SK-N-SH (cell line): ENCODE measurements at regions not wholly inside any gene's neighbourhood (a gene's known extent, or its start where the extent isn't known, plus 50 kb on each side); places are given as distances from the start of the nearest gene placed in this dataset.

ENCODE experiments used
- CTCF ChIA-PET: fragments of 300-600, 350-600 bp; formaldehyde crosslinking; extraction: SDS; loops from one replicate; lab custom pipeline; 2021; lab: Yijun Ruan, JAX
- POLR2A ChIA-PET: fragments of 350-600 bp; sonication (Branson Sonifier 250); formaldehyde crosslinking; extraction: SDS; loops from one replicate; lab custom pipeline; 2020; ENCODE audit warnings: antibody characterized with exemption, inconsistent platforms; lab: Yijun Ruan, JAX
- DNase-seq: peaks from one replicate; pipeline ENCODE4 v3.0.0; 2012
- H2AFZ ChIP-seq: fragments of 200-600 bp; sonication (generic); 2 replicates; pipeline ENCODE4 v1.8.1; 2016; ENCODE audit warnings: antibody characterized with exemption, mild to moderate bottlenecking, low read depth
- H3F3A ChIP-seq: fragments of 200-600 bp; sonication (generic); replicated peaks from 2 replicates; pipeline ENCODE3; 2016; ENCODE audit warnings: antibody characterized with exemption, mild to moderate bottlenecking; ENCODE audit not compliant: insufficient read depth
- H3K27ac ChIP-seq, 2 experiments: fragments of 200-500 bp in 1 of 2; fragments of 200-600 bp in 1 of 2; sonication (Bioruptor generic) in 1 of 2; sonication (generic), shearing (Covaris generic) in 1 of 2; 2 replicates each; pipeline versions ENCODE4 v1.5.1 to v1.6.1; 2014 to 2016; ENCODE audit warnings: low read depth in 2 of 2, inconsistent platforms in 1 of 2, low read length in 1 of 2, mild to moderate bottlenecking in 1 of 2, mixed read lengths in 1 of 2
- H3K27me3 ChIP-seq: fragments of 200-600 bp; sonication (generic), shearing (Covaris generic); 2 replicates; pipeline ENCODE4 v1.6.1; 2016; ENCODE audit warnings: mixed run types; ENCODE audit not compliant: insufficient read depth
- H3K36me3 ChIP-seq, 2 experiments: fragments of 200-500 bp in 1 of 2; fragments of 200-600 bp in 1 of 2; sonication (Bioruptor generic) in 1 of 2; sonication (generic) in 1 of 2; replicated peaks in 1 of 2; 2 replicates each; pipeline versions ENCODE3 to v1.5.1; 2014 to 2016; ENCODE audit warnings: low read length in 1 of 2, mild to moderate bottlenecking in 1 of 2; ENCODE audit not compliant: insufficient read depth in 2 of 2, control insufficient read depth in 1 of 2
- H3K4me1 ChIP-seq, 2 experiments: fragments of 200-500 bp in 1 of 2; fragments of 200-600 bp in 1 of 2; sonication (Bioruptor generic) in 1 of 2; sonication (generic), shearing (Covaris generic) in 1 of 2; 2 replicates each; pipeline versions ENCODE4 v1.5.1 to v1.6.1; 2014 to 2016; ENCODE audit warnings: low read depth in 1 of 2, low read length in 1 of 2, mixed run types in 1 of 2; ENCODE audit not compliant: insufficient read depth in 2 of 2, control insufficient read depth in 1 of 2
- H3K4me2 ChIP-seq: fragments of 200-600 bp; sonication (generic), shearing (Covaris generic); 2 replicates; pipeline ENCODE4 v1.6.1; 2017; ENCODE audit warnings: mixed run types
- H3K4me3 ChIP-seq, 2 experiments: fragments of 200-500 bp in 1 of 2; fragments of 200-600 bp in 1 of 2; sonication (Bioruptor generic) in 1 of 2; sonication (generic), shearing (Covaris generic) in 1 of 2; 2 replicates each; pipeline versions ENCODE4 v1.5.1 to v1.8.1; 2014 to 2016; ENCODE audit warnings: low read depth in 2 of 2, inconsistent platforms in 1 of 2, low read length in 1 of 2, mild to moderate bottlenecking in 1 of 2, mixed read lengths in 1 of 2, moderate library complexity in 1 of 2
- H3K79me2 ChIP-seq: fragments of 200-600 bp; sonication (generic); 2 replicates; pipeline ENCODE4 v1.8.1; 2017; ENCODE audit warnings: mild to moderate bottlenecking; ENCODE audit not compliant: insufficient read depth
- H3K9ac ChIP-seq: fragments of 200-600 bp; sonication (generic); 2 replicates; pipeline ENCODE4 v1.6.1; 2017; ENCODE audit warnings: mixed run types
- H3K9me2 ChIP-seq: fragments of 200-600 bp; sonication (generic); 2 replicates; pipeline ENCODE4 v1.6.1; 2017; ENCODE audit warnings: mixed run types
- H3K9me3 ChIP-seq: fragments of 200-600 bp; sonication (generic); 2 replicates; pipeline ENCODE4 v1.6.1; 2017; ENCODE audit warnings: mixed run types, mild to moderate bottlenecking, moderate library complexity
- H4K20me1 ChIP-seq: fragments of 200-600 bp; sonication (generic); 2 replicates; pipeline ENCODE4 v1.6.1; 2017; ENCODE audit warnings: mild to moderate bottlenecking, mixed run types; ENCODE audit not compliant: insufficient read depth
- CHD2 ChIP-seq: fragments of 150-350 bp; IDR thresholded peaks from 2 replicates; pipeline ENCODE4 v1.6.1; 2018; ENCODE audit warnings: low read length; ENCODE audit not compliant: partially characterized antibody
- CTCF ChIP-seq: fragments of 200-600 bp; sonication (generic); IDR thresholded peaks from 2 replicates; pipeline ENCODE4 v1.6.1; 2017; ENCODE audit warnings: antibody characterized with exemption, mild to moderate bottlenecking, moderate library complexity
- EP300 ChIP-seq, 2 experiments: IDR thresholded peaks; 2 replicates each; pipeline versions ENCODE4 v1.4.0 to v1.6.1; 2012; ENCODE audit warnings: borderline replicate concordance in 1 of 2, low read depth in 1 of 2, low read length in 1 of 2
- FOSL2 ChIP-seq: IDR thresholded peaks from 2 replicates; pipeline ENCODE4 v1.4.0; 2012; ENCODE audit warnings: low read depth, mild to moderate bottlenecking, moderate library complexity, borderline replicate concordance
- GATA2 ChIP-seq: sonication (generic); formaldehyde crosslinking; IDR thresholded peaks from 2 replicates; pipeline ENCODE4 v1.5.0; 2020; ENCODE audit warnings: mild to moderate bottlenecking, missing genetic modification reagents
- IRF3 ChIP-seq: fragments of 150-350 bp; IDR thresholded peaks from 2 replicates; pipeline ENCODE4 v1.6.1; 2016; ENCODE audit warnings: mild to moderate bottlenecking, low read depth, low read length
- MEF2A ChIP-seq: IDR thresholded peaks from 2 replicates; pipeline ENCODE4 v1.4.0; 2012; ENCODE audit warnings: low read depth, borderline replicate concordance
- MXI1 ChIP-seq: IDR thresholded peaks from 2 replicates; pipeline ENCODE4 v1.6.1; 2012; ENCODE audit warnings: mild to moderate bottlenecking, low read depth, low read length, improper control_type of control experiment
- NRF1 ChIP-seq: IDR thresholded peaks from 2 replicates; pipeline ENCODE4 v1.6.1; 2012; ENCODE audit warnings: low read depth, mild to moderate bottlenecking, low read length
- RAD21 ChIP-seq: IDR thresholded peaks from 2 replicates; pipeline ENCODE4 v1.6.1; 2012; ENCODE audit warnings: mild to moderate bottlenecking, low read length
- RCOR1 ChIP-seq: fragments of 150-350 bp; IDR thresholded peaks from 2 replicates; pipeline ENCODE4 v1.6.1; 2017; ENCODE audit warnings: antibody characterized with exemption, low read length
- REST ChIP-seq: IDR thresholded peaks from 2 replicates; pipeline ENCODE4 v1.6.1; 2012; ENCODE audit warnings: mild to moderate bottlenecking, low read depth, low read length, moderate library complexity
- RXRA ChIP-seq: IDR thresholded peaks from 2 replicates; pipeline ENCODE4 v1.4.0; 2012; ENCODE audit warnings: low read depth, mild to moderate bottlenecking, borderline replicate concordance
- SIN3A ChIP-seq: IDR thresholded peaks from 2 replicates; pipeline ENCODE4 v1.6.1; 2012; ENCODE audit warnings: low read depth, mild to moderate bottlenecking, low read length, moderate library complexity, borderline replicate concordance
- TCF12 ChIP-seq: IDR thresholded peaks from 2 replicates; pipeline ENCODE4 v1.4.0; 2012
- TEAD4 ChIP-seq: IDR thresholded peaks from 2 replicates; pipeline ENCODE4 v1.4.0; 2012; ENCODE audit warnings: mild to moderate bottlenecking, borderline replicate concordance; ENCODE audit not compliant: insufficient read depth
- USF1 ChIP-seq: IDR thresholded peaks from 2 replicates; pipeline ENCODE4 v1.4.0; 2012; ENCODE audit warnings: low read depth, borderline replicate concordance
- YY1 ChIP-seq: IDR thresholded peaks from 2 replicates; pipeline ENCODE4 v1.4.0; 2012; ENCODE audit warnings: low read depth, mild to moderate bottlenecking
- ZBTB33 ChIP-seq: IDR thresholded peaks from 2 replicates; pipeline ENCODE4 v1.4.0; 2012; ENCODE audit warnings: low read depth, borderline replicate concordance
- WGBS: methylation state at CpG from one replicate; pipeline ENCODE4 v1.1.6; 2017; ENCODE audit warnings: low lambda C conversion rate; 5-methylcytosine and 5-hydroxymethylcytosine counted together

GRCh38 chr1:217275655-217276398, 355.1 kb downstream of the GPATCH2 start (continued):
- TF ChIP-seq MEF2A: 0 out of 2 replicates have a peak, but pooled peaks have one; percentile 12
- TF ChIP-seq, all 33 proteins: peak for 9

GRCh38 chr1:217274927-217275654, 355.8 kb downstream of the GPATCH2 start:
- peak overlapping the region; percentile 81 to 97; a peak in 3 of 4 replicates for H3K27ac ChIP-seq
- peak overlapping the region; percentile 67; the same call in 1 of the 2 replicates for H2AFZ ChIP-seq
- peaks cover 11 to 13% of the 10 kb centered on the region in 2 experiments; a peak in 2 of 4 replicates for H3K4me1 ChIP-seq
- CTCF ChIA-PET: no interaction called here
- H3K79me2 ChIP-seq: no peaks in the 10 kb centered on the region
- no peaks in the 10 kb centered on the region for H3K9me2 ChIP-seq
- H3K9ac ChIP-seq: peak overlapping the region; percentile 49; the same call in 1 of the 2 replicates
- no peak for DNase-seq
- H3K27me3 ChIP-seq: no peaks in the 10 kb centered on the region
- no peaks in the 10 kb centered on the region for H3K36me3 ChIP-seq
- 14% methylated on average over 2 of the region's 2 CpGs for WGBS
- peak overlapping the region; percentile 51; the same call in 1 of the 2 replicates for H3K4me2 ChIP-seq
- H3F3A ChIP-seq: peaks cover 24% of the 10 kb centered on the region
- H3K4me3 ChIP-seq: peak overlapping the region; percentile 20 to 27; a peak in 2 of 4 replicates
- no peaks in the 10 kb centered on the region for H4K20me1 ChIP-seq
- POLR2A ChIA-PET: no interaction called here
- no peaks in the 10 kb centered on the region for H3K9me3 ChIP-seq
- TF ChIP-seq TCF12 (peak; percentile 66), USF1 (no peak), SIN3A (no peak), FOSL2 (peak; percentile 78), ZBTB33 (no peak), RAD21 (no peak), EP300 (IDR thresholded peaks at IDR 0.05; ENCODE audit: borderline replicate concordance in 1 of 2, low read depth in 1 of 2, low read length in 1 of 2) (peak in 1 of 2 experiments; percentile 10; a peak in 1 of 4 replicates), NRF1 (no peak), IRF3 (no peak), TEAD4 (peak; percentile 49; the same call in 1 of the 2 replicates), CTCF (no peak), MEF2A (no peak), YY1 (no peak), REST (no peak), GATA2 (no peak), RXRA (peak; percentile 31; the same call in 1 of the 2 replicates), CHD2 (no peak), RCOR1 (no peak), MXI1 (no peak)
